Raji (cell line): ENCODE measurements at regions not wholly inside any gene's neighbourhood (a gene's known extent, or its start where the extent isn't known, plus 50 kb on each side); places are given as distances from the start of the nearest gene placed in this dataset.

Source experiments
- POLR2A ChIP-seq: IDR thresholded peaks from 2 replicates; pipeline ENCODE4 v1.6.1; 2011; ENCODE audit warnings: low read depth, low read length, control low read depth; ENCODE audit not compliant: insufficient read depth

DNA sequence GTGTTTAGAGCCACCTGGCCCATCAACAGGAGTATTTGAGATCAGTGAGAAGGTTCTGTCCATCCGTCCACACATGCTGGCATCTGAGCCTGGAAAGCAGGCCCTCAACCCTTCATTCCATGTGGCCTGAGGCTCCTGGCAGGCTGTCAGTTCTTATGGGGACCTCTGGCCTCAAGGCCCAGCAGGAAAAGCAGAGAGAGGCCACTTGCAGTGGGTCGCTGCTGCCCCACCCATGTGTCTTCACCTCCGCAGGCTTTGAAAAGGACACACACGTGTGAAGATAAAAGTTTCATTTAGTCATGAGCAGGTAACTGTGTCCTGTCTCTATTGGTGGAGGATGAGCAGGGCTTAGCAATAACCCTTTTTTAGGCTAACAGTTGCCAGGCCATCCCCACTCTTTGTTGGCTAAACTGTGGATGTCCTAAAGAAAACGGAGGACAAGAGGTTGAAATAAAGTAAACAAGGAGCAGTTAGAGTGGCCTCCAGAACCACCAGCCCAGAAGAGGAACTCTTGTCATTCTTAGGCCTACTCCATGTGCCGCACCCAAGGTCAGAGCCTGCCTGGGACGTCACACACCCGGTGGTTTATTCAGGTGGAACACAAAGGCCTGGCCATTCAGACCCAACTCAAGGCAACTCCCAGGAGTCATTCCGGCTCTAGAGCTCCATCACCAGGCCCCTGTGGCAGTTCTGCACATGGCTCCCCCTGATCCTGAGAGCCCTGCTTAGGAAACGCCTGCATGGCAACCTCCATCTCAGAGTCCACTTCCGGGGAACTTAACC is 143.4 kb upstream of the CST7 start:
- TF ChIP-seq POLR2A = no peak

DNA sequence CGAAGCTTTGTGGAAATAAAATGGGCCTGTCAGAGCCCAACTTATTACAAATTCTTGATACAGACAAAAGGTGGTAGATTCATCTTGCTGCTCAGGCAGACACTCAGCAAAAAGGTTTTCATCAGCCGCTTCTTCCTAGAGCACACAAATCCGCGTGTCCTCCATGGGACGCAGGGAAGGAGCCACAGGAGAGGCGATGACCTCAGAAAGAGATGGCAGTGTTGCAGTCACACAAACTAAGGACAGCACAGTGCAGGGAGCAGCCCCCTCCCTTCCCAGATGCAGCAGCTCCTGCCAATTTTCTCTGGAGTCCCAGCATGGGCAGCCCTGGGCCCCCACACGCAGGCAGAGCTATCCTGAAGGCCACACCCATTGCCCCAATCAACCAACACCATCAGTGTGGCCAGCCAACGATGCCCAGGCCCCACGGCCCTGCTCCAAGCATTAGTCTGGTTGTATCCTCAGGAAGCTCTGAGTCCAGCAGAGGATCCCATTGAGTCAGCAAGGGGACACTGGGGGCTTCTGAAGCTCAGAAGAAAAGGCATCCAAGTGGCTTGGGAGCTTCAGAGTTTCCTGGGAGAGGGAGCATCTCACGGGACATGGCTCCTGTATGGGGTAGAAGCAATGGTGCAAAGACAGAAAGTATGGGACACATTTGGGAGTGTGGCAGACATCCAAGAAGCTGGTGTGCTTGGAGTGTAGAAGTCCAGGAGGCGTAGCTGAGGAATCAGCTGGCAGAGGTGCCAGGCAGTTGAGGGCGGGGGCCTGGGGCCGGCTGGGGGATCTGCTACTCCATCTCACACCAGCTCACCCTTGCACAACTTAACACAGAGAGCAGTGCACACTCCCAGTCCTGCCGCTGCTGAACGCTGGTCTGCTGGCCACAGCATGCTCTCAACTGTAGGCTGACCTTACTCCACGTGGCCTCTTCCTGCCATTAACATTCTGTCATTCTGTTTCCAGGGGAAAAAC is 142.1 kb upstream of the CST7 start:
- TF ChIP-seq POLR2A = no peak

DNA sequence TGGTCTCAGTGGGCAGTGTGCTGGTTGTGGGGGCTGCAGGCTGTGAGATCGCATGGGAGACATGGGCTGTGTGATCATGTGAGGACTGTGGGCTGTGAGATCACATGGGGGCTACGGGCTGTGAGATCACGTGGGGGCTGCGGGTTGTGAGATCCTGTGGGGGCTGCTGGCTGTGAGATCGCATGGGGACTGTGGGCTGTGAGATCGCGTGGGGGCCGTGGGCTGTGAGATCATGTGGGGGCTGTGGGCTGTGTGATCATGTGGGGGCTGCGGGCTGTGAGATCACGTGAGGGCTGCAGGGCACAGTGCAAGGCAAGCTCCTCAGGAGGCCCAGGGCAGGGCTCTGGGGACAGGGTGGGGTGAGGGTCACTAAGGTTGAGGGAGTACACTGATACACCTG is 140.5 kb upstream of the CST7 start:
- TF ChIP-seq POLR2A = no peak

DNA sequence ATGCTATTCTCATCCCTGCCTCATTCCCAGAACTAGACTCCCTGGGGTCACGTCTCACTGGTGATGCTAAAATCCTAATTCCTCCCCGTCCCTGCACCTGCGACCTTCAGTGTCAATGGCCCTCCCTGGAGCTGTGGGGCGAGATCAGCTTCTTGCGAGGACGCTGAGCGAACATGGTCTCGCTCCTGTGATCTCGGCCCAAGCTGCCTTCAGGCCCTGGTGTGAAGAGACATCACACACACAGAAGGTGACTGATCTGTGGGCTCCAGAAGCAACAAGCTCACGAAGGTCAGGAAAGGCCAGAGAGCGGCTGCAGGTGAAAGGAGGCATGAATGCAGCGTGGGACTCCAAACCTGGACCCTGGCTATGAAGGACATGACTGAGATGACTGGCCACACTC is 139.5 kb upstream of the CST7 start:
- TF ChIP-seq POLR2A = no peak

DNA sequence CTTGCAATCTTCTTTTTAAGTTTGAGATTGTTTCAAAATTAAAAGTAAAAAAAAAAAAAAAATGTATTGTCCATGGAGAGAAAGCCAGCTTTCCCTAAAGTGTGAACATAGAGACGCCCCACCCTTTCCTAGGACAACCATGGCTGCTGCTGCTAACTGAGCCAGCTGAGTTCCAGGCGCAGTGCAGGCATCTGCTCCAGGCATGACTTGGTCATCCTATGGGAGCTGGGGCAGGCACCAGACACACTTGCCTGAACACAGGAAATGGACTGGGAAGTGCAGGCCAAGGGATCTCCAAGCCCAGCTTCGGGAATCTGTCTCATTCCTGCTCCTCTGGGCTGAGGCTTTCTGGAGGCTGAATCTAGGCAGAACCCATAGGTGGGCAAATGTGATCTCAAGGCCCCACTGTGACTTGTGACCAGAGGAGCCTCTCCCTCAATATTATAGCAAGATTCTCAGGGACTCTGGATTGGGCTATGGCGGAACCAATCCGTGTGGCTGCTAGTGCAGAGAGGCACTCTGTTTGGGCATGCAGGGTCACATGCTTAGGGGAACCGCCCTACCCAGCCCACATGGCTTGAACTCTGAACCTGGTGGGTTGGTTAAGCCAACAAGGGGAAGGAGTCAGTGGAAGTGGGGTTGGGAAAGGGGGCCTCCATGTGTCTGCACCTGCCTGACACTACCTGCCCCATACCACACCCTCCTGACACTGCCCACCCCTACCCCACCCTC is 138.2 kb upstream of the CST7 start:
- no peak for TF ChIP-seq POLR2A

DNA sequence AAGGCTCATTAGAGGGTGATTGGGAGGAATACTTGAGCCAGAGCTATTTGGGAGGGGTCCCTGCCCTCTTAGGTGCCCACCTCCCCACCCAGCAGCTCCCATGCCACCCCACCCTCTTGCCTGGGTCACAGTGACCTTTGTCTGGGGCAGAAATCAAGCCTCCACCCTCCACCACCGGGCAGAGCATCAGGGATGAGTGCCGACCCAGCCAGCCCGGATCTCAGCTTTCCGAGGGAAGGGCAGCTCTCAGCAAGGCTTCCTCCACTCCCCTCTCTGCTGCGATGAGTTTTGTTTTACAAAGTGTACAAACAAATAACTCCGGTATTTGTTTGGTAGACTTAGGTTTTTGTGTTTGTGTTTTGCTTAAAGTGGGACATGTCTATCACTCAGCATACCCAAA is 136.7 kb upstream of the CST7 start:
- no peak for TF ChIP-seq POLR2A

DNA sequence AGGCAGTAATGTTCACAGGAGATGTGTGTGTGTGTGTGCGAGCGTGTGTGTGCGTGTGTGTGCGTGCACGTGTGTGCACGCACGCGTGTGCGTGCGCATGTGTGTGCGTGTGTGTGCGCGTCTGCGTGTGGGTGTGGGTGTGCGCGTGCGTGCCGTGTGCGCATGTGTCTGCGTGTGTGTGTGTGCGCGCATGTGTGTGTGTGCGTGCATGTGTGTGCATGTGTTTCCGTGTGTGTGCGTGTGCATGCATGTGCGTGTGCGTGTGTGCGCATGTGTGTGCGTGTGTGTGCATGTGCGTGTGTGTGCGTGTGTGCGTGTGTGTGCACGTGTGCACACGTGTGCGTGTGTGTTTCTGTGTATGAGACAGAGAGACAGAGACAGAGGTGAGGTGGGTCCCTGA is 136.0 kb upstream of the CST7 start:
- TF ChIP-seq POLR2A = no peak

DNA sequence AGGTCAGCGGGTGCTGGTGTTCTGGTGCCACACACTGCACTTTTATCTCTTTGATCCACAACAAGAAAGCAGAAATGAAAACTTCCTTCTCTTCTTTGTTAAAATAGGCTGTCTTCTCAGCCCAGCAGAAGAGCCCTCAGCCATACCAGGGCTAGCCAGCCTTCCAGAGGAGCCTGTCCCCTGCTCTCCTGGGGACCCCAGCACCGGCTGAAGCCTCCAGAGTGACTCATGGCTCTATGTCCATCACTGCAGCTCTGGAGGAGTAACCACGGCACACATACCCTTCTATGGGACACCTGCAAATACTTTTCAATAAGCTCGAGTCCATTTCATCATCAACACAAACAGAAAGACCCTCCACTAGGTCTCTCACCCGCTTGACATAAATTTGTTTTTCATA is 135.6 kb upstream of the CST7 start:
- no peak for TF ChIP-seq POLR2A

DNA sequence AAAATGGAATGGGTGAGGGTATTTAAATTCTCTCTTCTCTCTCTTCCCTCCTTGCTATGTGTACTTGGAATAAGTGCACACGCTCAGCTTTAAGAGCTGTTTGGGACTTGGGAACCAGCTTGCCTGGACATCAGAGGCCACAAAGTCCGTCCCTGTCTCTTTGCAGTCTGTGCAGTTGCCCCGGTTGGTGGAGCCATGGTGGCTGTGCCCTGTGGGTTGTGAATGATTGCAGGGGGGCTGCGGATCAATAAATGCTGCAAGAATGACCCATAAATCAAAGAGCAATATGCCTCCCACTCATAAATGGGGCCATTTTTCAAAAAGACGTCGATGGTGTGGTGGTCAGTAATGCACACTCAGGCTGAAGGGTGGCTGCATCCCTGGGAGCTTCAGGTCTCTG is 135.1 kb upstream of the CST7 start:
- no peak for TF ChIP-seq POLR2A

DNA sequence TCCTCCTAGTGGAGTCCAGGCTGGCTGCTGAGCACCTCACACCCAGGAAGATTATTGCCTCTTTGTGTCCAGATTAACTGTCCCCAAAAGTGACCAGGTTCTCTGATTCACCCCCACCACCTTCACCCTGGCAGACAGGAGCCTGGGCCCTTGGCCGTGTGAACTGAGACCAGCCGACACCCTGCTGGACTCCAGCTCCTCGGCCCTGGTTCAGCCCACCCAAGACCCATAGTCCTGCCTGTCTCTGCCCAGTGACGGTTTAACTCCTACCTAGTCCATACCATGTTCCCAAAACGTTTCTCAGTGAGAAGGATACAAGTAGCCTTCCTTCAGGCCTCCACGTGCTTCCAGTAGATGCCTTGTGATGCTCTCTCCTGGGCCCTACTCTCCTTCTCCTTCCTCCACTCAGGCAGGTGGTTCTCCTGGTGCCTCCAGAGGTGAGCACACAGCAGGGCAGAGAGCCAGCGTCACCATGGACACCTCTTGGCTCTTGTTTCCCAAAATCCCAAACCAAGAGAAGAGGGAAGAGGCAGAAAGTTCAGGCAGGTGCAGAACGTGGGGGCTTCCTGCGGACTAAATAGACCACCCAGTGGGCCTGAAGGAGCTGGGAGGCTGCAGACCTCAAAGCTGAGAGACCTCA is 134.4 kb upstream of the CST7 start:
- TF ChIP-seq POLR2A = no peak

DNA sequence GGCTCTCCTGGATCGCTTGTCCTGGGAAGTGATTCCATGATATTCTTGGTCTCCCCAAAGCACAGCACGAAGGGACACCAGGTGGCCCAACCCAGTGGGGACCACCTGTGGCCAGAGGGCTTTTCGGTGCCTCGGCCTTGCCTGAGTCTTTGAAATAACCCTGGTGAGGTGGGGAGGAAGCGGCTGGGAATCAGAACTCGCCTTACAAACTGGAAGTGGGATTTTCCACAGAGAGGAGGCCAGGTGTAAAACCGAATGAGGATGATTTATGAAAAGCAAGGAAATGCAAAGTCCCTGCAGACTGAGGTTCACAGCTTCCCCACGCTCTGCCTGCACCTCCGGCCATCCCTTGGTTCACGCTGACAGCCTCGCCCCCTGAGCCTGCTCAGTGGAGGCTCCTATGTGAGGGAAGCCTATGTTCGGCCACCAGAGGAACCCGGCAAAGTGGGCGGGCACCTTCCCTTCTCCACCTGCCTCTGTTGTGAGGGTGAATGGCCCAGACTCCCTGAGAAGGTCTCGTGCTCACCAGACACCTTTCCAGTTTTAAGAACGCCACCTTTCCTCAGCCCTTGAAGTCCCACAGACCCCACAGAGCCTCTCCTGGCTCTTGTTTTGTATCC is 133.8 kb upstream of the CST7 start:
- no peak for TF ChIP-seq POLR2A

DNA sequence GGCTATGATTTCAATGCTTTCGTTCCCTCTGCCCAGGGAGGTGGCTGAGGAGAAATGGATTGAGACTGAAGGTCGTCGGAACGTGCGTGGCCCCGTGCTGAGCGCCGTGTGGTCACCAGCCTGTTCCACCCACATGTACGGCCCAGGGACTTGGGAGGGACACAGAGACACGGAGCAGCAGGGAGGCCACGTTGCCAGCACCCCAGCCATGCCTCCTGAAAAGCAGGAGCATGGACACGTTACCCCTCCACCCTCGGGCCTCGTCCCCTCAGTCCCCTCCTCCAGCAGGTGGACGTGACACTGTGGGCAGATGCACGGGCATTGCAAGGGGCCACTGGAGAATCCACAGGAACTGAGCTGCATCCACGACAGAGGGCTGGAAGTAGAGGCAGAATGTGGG is 133.1 kb upstream of the CST7 start:
- no peak for TF ChIP-seq POLR2A

DNA sequence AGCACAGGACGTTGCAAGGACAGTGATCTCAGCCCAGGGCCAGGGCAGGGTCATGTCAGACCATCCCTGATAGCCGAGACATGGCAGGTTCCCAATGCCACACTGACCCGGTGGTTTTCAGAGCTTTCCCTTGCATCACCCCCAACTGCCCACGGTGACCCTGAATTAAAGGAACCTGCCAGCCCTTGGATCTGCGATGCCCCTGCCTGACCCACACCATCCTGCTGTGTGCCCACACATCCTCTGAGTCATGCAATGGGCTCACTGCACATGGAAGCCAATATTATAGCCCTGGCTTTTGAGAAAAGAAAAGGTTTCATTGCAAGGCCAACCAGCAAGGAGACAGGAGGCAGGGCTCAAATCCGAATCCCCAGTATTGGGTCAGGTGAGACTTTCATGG is 132.6 kb upstream of the CST7 start:
- TF ChIP-seq POLR2A = no peak

DNA sequence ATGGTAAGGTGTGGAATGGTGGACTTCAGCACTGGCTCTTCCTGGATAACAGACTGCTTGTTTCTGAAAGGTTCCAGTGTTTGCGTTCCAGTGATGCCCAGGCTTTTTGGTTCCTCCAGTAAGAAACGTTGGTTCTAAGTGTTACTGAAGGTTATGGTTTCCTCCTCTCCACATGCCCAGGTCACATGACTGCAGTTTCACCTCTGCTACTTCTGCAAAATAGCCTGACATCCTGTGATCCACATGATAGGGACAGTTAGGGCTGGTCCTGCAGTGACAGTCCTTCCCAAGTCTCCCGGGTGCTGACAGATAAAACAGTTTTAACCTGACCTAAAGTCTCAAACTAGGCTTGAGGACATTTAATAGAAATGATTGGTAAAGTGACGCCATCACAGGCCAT is 132.2 kb upstream of the CST7 start:
- no peak for TF ChIP-seq POLR2A

DNA sequence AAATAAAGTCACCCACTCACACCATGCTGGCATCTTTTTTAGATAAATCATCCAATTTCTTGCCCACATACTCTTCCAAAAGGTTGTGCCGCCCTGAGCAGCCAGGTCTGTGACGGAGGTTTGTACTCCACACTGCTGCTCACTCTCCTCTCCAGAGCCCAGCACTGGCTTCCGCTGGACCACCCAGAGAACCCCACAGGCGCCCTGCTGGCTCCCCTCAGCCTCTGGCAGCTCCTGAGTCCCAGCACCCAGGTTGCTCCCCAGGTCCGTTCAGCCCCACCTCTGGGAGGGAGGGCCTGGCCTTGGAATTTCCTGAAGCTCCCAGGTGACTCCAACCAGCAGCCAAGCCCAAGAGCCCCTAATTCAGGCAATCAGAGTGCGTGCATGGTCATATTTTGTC is 131.7 kb upstream of the CST7 start:
- TF ChIP-seq POLR2A = no peak
